GM19397 (cell line): ENCODE measurements at regions not wholly inside any gene's neighbourhood (a gene's known extent, or its start where the extent isn't known, plus 50 kb on each side); places are given as distances from the start of the nearest gene placed in this dataset.
"Not testable (repeated sequence)": the region's sequence is repeated elsewhere in the genome, so short reads cannot be mapped to it uniquely, and the experiment has no call there.

Source experiments
- ATAC-seq: cut with Tn5 transposase; IDR thresholded peaks from one replicate; pipeline ENCODE4 v1.9.1; 2021; ENCODE audit warnings: mild to moderate bottlenecking, moderate library complexity; ENCODE audit not compliant: unreplicated experiment

DNA sequence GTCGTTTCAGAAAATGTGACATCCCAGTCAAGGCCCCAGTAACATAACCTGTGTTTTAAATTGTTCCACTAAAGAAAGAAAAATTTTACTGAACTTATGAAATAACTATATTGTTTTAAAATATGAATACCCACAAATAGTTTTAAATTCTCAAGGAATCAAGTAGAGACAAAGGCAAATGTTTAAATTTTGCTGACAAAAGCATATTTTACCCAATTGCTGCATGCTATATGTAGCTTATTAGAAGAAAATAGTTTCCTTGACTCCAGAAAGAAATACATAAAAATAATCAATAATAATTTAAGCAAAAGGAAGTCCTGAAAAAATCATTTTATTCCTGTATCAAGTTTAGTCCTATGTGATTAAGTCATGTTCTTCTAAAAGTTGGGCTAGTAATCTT, 481.3 kb upstream of the ADGRL3 start:
- no peak for ATAC-seq

- no peak for ATAC-seq
These were observed 478.4 kb upstream of the ADGRL3 start for GRCh38 chr4:60721685-60722084.

- no peak for ATAC-seq
These were observed 476.3 kb upstream of the ADGRL3 start for GRCh38 chr4:60723796-60724195.

DNA sequence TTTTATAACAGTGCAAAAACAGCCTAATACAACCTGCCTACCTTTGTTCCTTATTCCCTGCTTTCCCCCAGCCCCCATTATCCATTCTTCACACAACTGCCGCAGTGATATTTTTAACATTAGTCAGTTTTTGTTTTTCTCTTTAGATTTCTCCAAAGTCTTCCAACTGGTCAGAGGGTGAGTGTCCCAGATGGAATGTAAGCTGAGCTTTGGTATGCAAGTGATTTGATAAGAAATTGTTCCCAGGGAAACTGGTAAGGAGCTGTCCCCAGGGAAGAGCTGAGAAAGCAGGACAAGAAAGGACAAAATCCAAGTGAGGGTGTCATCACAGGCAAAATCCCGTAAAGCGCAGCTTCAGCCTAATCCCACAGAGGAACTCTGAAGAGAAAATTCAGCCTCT, 475.5 kb upstream of the ADGRL3 start:
- no peak for ATAC-seq

DNA sequence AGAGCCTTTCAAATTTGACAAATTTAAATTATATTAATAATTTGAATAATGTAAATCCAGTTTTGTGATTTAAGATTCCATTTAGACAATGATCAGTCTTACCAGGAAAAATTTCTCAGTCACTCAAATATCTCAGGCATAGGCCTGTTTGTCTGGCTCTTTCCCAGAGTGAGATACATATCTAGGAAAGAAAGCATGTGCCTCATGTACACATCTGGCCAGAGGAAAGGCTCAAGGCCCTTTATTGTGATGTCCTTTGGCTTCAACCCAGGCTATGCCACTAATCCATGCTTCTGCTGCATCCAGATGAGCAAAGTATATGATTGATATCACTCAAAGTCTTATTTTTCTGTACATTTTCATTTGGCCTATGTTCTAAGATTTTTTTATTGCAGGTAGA, 473.3 kb upstream of the ADGRL3 start:
- no peak for ATAC-seq

DNA sequence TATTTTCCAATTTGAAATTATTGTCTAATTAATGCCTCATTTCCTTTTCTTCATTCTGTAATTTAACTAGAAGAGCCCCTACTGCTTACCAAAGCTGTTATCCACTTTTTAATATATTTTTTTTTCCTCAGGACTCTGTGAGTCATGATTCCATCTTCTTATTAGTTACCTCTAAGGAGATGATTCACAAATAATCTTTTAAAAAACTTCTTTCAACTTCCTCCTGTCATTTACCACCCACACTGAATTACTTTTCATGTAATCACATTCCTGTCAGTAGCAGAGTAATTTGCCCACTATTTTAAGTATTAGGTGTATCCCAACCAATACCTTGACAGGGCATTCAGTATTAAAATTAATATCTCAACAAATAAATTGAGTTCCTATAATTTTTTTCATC, 470.9 kb upstream of the ADGRL3 start:
- no peak for ATAC-seq

GRCh38 chr4:60729764-60730163, 470.4 kb upstream of the ADGRL3 start:
- not testable (repeated sequence) for ATAC-seq

- no peak for ATAC-seq
These were observed 462.3 kb upstream of the ADGRL3 start for GRCh38 chr4:60737858-60738257.

- no peak for ATAC-seq
These were observed 456.5 kb upstream of the ADGRL3 start for GRCh38 chr4:60743654-60744053.

DNA sequence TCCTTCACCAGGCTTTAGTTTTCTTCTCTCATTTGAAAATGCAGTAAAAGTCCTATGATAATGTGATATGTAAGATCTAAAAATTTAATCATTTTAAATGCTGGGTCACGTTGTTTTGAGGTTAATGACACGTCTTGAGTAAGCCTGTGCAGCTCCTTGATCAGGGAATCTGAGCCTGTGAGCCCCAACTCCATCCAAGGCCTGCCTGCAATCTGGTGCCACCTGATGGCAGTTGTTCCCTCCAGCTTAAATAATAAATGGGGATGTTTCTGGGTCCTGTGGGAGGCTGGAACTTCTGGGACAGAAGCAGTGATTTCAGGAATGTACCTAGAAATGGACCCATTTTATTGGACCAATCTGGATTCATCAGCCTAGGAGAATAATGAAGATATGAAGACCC, 455.4 kb upstream of the ADGRL3 start:
- ATAC-seq, result no peak

- ATAC-seq, result no peak
These were observed 454.1 kb upstream of the ADGRL3 start for GRCh38 chr4:60745800-60746571.

GRCh38 chr4:60750962-60751361, 449.2 kb upstream of the ADGRL3 start:
- no peak for ATAC-seq

- ATAC-seq, result no peak
These were observed 442.0 kb upstream of the ADGRL3 start for GRCh38 chr4:60757986-60758680.

DNA sequence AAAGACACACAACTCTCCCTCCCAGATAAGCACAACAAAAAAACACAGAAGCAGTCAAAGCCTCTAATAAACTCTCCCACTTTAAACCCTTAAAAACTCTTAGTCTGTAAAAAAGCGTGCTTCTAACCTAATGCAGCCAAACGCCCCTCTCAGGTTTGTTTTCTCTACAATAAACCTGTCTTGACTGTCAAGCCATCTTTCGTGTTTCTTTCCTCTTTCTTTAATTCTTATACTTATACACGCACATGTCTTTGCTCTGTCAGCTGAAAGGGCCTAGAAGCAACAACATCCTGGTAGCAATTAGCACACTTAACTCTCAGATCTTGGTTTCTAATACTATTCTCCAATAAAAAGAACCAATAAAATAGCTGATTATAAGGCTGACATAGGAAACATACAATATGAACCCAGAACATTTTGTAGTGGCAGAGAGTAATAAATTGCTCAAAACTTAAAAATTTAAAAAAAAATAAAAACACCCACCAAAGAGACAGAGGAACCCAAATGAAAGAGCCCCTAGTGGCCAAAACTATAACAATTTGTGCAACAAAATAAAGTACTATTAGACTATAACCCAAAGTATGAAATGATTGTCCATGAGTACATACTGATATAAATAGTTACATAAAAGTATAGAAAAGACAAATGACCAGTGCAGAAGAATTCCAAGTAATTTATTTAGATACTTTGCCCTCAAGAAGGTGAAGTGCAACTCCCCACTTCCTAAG, 440.4 kb upstream of the ADGRL3 start:
- no peak for ATAC-seq

DNA sequence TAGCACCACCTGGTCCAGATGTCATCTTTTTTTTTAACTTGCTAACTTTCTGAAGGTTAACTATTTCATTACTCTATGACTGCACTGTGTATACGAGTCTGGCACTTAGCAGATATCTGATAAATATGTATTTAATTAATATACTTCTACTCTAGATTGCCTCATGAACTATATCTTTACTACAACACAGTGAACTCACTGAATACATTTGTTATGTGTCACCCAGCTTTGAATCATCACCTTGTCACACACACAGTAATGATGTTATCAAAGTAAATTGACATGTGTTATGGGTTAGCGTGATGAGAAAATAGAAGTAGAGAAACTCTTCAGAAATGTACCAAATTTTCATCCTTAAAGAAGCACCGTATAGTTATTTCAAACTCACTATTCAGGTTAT, 419.3 kb upstream of the ADGRL3 start:
- no peak for ATAC-seq

- no peak for ATAC-seq
These were observed 409.5 kb upstream of the ADGRL3 start for GRCh38 chr4:60790608-60791007.

GRCh38 chr4:60794372-60794771, 405.8 kb upstream of the ADGRL3 start:
- no peak for ATAC-seq

DNA sequence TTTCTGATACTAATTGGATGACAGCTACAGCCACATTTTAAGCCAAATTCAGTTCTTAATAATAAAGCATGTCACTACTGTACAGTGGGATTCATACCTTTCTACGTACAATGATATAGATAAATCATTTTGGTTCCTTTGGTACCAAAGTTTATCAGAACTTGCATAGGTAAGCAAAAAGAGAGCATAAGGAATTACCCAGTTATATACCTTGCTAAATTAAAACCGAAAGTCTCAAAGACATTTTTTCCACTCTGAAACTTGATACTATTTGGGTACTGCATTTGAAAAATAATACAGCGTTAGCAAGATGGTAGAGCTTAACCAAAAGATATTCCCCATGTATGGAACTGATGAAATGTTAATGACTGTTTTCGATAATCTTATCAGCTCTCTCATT, 400.9 kb upstream of the ADGRL3 start:
- no peak for ATAC-seq

- ATAC-seq, result no peak
These were observed 399.4 kb upstream of the ADGRL3 start for GRCh38 chr4:60800701-60801100.

GRCh38 chr4:60805500-60806313, 394.4 kb upstream of the ADGRL3 start:
- no peak for ATAC-seq
